Prostate gland (tissue), 2 donors: ENCODE measurements at regions not wholly inside any gene's neighbourhood (a gene's known extent, or its start where the extent isn't known, plus 50 kb on each side); places are given as distances from the start of the nearest gene placed in this dataset.

Source experiments
- POLR2A ChIP-seq: fragments of 450-650 bp; IDR thresholded peaks from one replicate; pipeline ENCODE4 v1.6.1; 2016; ENCODE audit warnings: antibody characterized with exemption, mild to moderate bottlenecking
- POLR2AphosphoS5 ChIP-seq: sonication (generic); formaldehyde crosslinking; IDR thresholded peaks from one replicate; pipeline ENCODE4 v1.6.1; 2017; ENCODE audit warnings: antibody characterized with exemption
- TF ChIP-seq, protein P1 (sequence below), 4 experiments: fragments of 200-600 bp in 2 of 4; fragments of 450-650 bp in 2 of 4; sonication (generic) in 2 of 4; IDR thresholded peaks; 1 replicate in 3 of 4; 2 replicates in 1 of 4; pipeline ENCODE4 v1.5.1; 2016 to 2019; ENCODE audit warnings: antibody characterized with exemption in 4 of 4, mild to moderate bottlenecking in 2 of 4, moderate library complexity in 2 of 4

DNA sequence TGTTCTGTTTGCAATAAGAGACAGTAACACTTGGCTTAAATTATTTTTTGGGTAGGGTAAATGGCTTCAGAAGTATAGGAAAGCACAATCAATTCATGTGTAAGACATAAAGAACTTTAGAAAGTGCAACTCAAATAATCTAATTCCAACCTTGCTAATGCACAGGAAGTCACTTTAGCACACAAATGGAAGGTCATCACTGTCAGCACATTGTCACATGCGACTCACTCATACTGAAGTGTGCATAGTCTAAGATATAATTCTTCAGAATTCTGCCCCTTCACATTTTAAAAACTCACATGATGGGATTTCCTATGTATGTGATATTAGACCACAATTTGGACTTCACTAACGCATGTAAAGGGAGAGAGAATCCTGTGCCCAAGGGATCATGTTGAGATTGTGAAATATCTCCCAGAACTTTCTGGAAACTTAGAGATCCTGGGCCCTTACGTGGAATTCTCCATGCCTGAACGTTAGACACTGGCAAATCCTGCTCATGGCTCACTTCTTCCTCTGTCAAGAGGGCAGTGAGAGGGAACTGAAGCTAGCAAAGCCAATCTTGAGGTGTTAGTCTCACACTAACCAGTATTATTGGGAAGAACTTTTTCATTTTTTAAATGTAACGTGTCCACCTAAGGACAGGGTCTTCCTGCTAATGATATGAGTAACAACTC lies 403.2 kb upstream of the PTGER4 start:
- no peak for TF ChIP-seq POLR2A
- TF ChIP-seq, protein P1, sequence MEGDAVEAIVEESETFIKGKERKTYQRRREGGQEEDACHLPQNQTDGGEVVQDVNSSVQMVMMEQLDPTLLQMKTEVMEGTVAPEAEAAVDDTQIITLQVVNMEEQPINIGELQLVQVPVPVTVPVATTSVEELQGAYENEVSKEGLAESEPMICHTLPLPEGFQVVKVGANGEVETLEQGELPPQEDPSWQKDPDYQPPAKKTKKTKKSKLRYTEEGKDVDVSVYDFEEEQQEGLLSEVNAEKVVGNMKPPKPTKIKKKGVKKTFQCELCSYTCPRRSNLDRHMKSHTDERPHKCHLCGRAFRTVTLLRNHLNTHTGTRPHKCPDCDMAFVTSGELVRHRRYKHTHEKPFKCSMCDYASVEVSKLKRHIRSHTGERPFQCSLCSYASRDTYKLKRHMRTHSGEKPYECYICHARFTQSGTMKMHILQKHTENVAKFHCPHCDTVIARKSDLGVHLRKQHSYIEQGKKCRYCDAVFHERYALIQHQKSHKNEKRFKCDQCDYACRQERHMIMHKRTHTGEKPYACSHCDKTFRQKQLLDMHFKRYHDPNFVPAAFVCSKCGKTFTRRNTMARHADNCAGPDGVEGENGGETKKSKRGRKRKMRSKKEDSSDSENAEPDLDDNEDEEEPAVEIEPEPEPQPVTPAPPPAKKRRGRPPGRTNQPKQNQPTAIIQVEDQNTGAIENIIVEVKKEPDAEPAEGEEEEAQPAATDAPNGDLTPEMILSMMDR (IDR thresholded peaks at IDR 0.05) = no peak
- no peak for TF ChIP-seq POLR2AphosphoS5
